HCT116 (cell line): ENCODE measurements at regions not wholly inside any gene's neighbourhood (a gene's known extent, or its start where the extent isn't known, plus 50 kb on each side); places are given as distances from the start of the nearest gene placed in this dataset.

Experiments used
- CEBPB ChIP-seq: IDR thresholded peaks from 2 replicates; pipeline ENCODE4 v1.6.1; 2012; ENCODE audit warnings: low read depth
- EZH2phosphoT487 ChIP-seq: fragments of 200-600 bp; IDR thresholded peaks from 2 replicates; pipeline ENCODE4 v1.6.1; 2018; ENCODE audit warnings: antibody characterized with exemption, borderline replicate concordance
- POLR2A ChIP-seq: IDR thresholded peaks from 2 replicates; pipeline ENCODE4 v1.7.0; 2011; ENCODE audit warnings: borderline replicate concordance; ENCODE audit not compliant: insufficient read depth, insufficient read length; ENCODE audit errors: extremely low read depth
- POLR2AphosphoS5 ChIP-seq: IDR thresholded peaks from 2 replicates; pipeline ENCODE4 v1.6.1; 2011; ENCODE audit warnings: mild to moderate bottlenecking, low read depth, low read length, moderate library complexity
- YY1 ChIP-seq: IDR thresholded peaks from 2 replicates; pipeline ENCODE4 v1.6.1; 2011; ENCODE audit warnings: low read length, low read depth, moderate library complexity, mild to moderate bottlenecking; ENCODE audit not compliant: insufficient replicate concordance; ENCODE audit errors: extremely low read depth
- ZFX ChIP-seq: fragments of 450-650 bp; IDR thresholded peaks from 2 replicates; pipeline ENCODE4 v1.6.1; 2017
- TF ChIP-seq, protein P1 (sequence below): IDR thresholded peaks from 2 replicates; pipeline ENCODE4 v1.6.1; 2012
- TF ChIP-seq, protein P2 (sequence below): IDR thresholded peaks from 2 replicates; pipeline ENCODE4 v1.6.1; 2011; ENCODE audit warnings: mild to moderate bottlenecking, low read length, moderate library complexity; ENCODE audit not compliant: insufficient replicate concordance; ENCODE audit errors: extremely low read depth
- TF ChIP-seq, protein P3 (sequence below), 3 experiments: fragments of 200-600 bp in 1 of 3; sonication (generic) in 1 of 3; IDR thresholded peaks in 2 of 3; conservative IDR thresholded peaks in 1 of 3; 2 replicates each; pipeline ENCODE4 v1.5.1; 2012 to 2017; ENCODE audit warnings: low read depth in 2 of 3, low read length in 2 of 3, antibody characterized with exemption in 1 of 3, borderline replicate concordance in 1 of 3, control low read depth in 1 of 3, mild to moderate bottlenecking in 1 of 3, mixed read lengths in 1 of 3, mixed run types in 1 of 3, moderate library complexity in 1 of 3; ENCODE audit not compliant: insufficient read depth in 1 of 3
- TF ChIP-seq, protein P4 (sequence below): IDR thresholded peaks from 2 replicates; pipeline ENCODE4 v1.6.1; 2012

DNA sequence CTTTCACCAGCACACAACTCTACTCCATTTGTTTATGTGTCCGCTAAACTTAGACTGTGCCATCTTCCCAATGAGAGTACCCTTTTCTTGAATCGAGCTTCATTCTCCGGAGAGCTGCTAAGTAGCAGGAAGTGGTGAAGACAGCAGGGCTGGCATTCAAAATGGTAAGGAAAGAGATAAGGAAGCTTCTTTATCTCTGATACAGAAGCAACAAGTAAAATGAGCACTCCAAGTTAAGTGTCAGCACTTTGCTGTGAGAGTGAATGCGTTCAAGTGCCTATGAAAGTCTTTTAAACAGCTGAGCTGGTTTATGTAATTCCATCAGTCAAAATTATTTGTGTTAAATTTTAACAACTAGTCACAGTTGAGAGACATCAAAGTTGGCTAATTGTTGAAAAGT, 386.8 kb upstream of the PTPRD start:
- TF ChIP-seq, protein P1, sequence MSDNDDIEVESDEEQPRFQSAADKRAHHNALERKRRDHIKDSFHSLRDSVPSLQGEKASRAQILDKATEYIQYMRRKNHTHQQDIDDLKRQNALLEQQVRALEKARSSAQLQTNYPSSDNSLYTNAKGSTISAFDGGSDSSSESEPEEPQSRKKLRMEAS, result no peak
- no peak for TF ChIP-seq EZH2phosphoT487
- no peak for TF ChIP-seq POLR2AphosphoS5
- TF ChIP-seq ZFX, result no peak
- TF ChIP-seq, protein P2, sequence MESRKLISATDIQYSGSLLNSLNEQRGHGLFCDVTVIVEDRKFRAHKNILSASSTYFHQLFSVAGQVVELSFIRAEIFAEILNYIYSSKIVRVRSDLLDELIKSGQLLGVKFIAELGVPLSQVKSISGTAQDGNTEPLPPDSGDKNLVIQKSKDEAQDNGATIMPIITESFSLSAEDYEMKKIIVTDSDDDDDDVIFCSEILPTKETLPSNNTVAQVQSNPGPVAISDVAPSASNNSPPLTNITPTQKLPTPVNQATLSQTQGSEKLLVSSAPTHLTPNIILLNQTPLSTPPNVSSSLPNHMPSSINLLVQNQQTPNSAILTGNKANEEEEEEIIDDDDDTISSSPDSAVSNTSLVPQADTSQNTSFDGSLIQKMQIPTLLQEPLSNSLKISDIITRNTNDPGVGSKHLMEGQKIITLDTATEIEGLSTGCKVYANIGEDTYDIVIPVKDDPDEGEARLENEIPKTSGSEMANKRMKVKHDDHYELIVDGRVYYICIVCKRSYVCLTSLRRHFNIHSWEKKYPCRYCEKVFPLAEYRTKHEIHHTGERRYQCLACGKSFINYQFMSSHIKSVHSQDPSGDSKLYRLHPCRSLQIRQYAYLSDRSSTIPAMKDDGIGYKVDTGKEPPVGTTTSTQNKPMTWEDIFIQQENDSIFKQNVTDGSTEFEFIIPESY, result no peak
- no peak for TF ChIP-seq CEBPB
- TF ChIP-seq, protein P3, sequence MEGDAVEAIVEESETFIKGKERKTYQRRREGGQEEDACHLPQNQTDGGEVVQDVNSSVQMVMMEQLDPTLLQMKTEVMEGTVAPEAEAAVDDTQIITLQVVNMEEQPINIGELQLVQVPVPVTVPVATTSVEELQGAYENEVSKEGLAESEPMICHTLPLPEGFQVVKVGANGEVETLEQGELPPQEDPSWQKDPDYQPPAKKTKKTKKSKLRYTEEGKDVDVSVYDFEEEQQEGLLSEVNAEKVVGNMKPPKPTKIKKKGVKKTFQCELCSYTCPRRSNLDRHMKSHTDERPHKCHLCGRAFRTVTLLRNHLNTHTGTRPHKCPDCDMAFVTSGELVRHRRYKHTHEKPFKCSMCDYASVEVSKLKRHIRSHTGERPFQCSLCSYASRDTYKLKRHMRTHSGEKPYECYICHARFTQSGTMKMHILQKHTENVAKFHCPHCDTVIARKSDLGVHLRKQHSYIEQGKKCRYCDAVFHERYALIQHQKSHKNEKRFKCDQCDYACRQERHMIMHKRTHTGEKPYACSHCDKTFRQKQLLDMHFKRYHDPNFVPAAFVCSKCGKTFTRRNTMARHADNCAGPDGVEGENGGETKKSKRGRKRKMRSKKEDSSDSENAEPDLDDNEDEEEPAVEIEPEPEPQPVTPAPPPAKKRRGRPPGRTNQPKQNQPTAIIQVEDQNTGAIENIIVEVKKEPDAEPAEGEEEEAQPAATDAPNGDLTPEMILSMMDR (IDR thresholded peaks at IDR 0.05 in 2 of 3, conservative IDR thresholded peaks at IDR 0.05 in 1 of 3; ENCODE audit: borderline replicate concordance in 1 of 3, insufficient read depth in 1 of 3, low read depth in 2 of 3, low read length in 2 of 3), result no peak
- TF ChIP-seq POLR2A, result no peak
- TF ChIP-seq, protein P4, sequence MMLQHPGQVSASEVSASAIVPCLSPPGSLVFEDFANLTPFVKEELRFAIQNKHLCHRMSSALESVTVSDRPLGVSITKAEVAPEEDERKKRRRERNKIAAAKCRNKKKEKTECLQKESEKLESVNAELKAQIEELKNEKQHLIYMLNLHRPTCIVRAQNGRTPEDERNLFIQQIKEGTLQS, result no peak
- no peak for TF ChIP-seq YY1
